Esophagus (tissue), 2 donors: ENCODE measurements at regions not wholly inside any gene's neighbourhood (a gene's known extent, or its start where the extent isn't known, plus 50 kb on each side); places are given as distances from the start of the nearest gene placed in this dataset.

Source experiments
- H3K27ac ChIP-seq, 2 donors: one replicate each; pipeline ENCODE4 v1.5.1; 2013; ENCODE audit warnings: low read depth in 2 of 2, mild to moderate bottlenecking in 2 of 2, inconsistent platforms in 1 of 2, low read length in 1 of 2, moderate library complexity in 1 of 2
- H3K27me3 ChIP-seq, 2 donors: one replicate each; pipeline ENCODE4 v1.6.1; 2013; ENCODE audit warnings: low read length in 2 of 2, control low read depth in 1 of 2, mild to moderate bottlenecking in 1 of 2; ENCODE audit not compliant: insufficient read depth in 2 of 2, control insufficient read depth in 1 of 2
- H3K36me3 ChIP-seq, 2 donors: one replicate each; pipeline ENCODE4 v1.6.1; 2013; ENCODE audit warnings: low read length in 1 of 2; ENCODE audit not compliant: control insufficient read depth in 2 of 2, insufficient read depth in 2 of 2
- H3K4me1 ChIP-seq, 2 donors: one replicate each; pipeline ENCODE4 v1.6.1; 2013; ENCODE audit warnings: low read length in 1 of 2; ENCODE audit not compliant: control insufficient read depth in 2 of 2, insufficient read depth in 2 of 2
- H3K4me3 ChIP-seq, 2 donors: one replicate each; pipeline ENCODE4 v1.5.1; 2013; ENCODE audit warnings: low read length in 2 of 2, mild to moderate bottlenecking in 2 of 2, low read depth in 1 of 2, moderate library complexity in 1 of 2
- H3K9me3 ChIP-seq, 2 donors: one replicate each; pipeline ENCODE4 v1.6.1; 2013; ENCODE audit warnings: mild to moderate bottlenecking in 2 of 2, low read depth in 1 of 2, low read length in 1 of 2, moderate library complexity in 1 of 2; ENCODE audit not compliant: control insufficient read depth in 2 of 2, insufficient read depth in 1 of 2
- WGBS, 2 donors: extraction: QIAGEN DNeasy Blood & Tissue Kit; methylation state at CpG; one replicate each; pipeline ENCODE4 v1.1.7; 2013; 5-methylcytosine and 5-hydroxymethylcytosine counted together
- donor health status: healthy with polysubstance abuse.
- donor health status: Bipolar disorder and iron deficiency.

DNA sequence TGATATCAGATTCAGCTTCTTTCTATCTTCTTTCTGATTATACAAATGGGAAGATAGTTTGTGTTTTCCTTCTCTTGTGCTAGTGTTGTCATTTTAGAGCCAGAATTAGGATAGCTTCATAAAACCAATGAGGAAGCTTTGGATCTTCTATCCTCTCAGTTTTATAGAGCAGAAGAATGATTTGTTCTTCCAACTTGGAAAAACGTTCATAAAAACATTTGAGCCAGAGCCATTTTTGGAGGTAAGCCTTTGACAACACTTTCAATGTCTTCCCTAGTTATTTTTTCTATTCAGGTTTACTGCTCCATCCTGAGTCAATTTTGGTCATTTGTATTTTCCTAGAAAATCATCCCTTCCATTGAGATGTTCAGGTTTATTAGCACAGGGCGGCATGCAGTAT lies 91.2 kb upstream of the MYOCD start:
- no peak overlapping the region for H3K4me3 ChIP-seq
- no peaks in the 10 kb centered on the region for H3K9me3 ChIP-seq
- no peaks in the 10 kb centered on the region for H3K4me1 ChIP-seq
- 53 to 67% methylated on average over 2 of the region's 2 CpGs for WGBS, 2 donors
- H3K27me3 ChIP-seq = no peaks in the 10 kb centered on the region
- no peak overlapping the region for H3K27ac ChIP-seq
- no peaks in the 10 kb centered on the region for H3K36me3 ChIP-seq

DNA sequence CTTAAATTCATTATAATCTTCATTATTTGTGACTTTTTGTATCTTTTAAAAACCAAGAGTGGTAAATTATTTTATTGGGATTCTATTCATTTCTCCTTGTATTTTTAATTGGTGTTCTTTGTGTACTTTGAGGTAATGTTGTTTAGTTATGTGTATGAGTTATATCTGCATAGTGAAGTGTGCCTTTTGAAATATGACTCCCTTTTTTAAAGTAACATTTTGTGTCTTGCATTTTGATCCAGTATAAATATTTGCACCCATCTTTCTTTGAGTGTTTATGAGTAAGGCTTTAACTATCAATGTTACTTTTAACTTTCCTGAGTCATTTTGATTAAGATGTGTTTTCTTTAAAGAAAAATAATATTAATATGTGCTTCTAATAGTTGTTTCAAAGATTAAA lies 90.0 kb upstream of the MYOCD start:
- H3K27ac ChIP-seq = no peak overlapping the region
- H3K9me3 ChIP-seq = peaks cover 0 to under 1% of the 10 kb centered on the region in 2 donors
- H3K4me3 ChIP-seq = no peak overlapping the region
- no peaks in the 10 kb centered on the region for H3K4me1 ChIP-seq
- no peaks in the 10 kb centered on the region for H3K36me3 ChIP-seq
- no peaks in the 10 kb centered on the region for H3K27me3 ChIP-seq

DNA sequence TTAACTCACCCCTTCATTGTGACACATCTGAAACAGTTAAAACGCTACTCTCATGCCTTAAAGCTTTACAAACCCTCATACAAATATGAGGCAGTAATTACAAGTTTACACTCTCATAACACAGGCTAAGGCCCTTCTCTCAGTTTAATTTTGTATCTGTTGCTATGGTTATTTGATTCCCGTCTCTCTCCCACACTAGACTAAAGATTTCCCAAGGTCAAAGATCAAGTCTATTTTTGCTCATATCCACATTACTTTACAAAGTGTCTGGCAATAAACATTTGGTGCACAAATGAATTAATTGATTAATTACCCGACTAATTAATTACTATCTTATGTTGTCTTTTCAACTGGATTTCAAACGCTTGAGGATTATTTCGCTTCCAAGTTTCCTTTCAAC lies 86.4 kb upstream of the MYOCD start:
- Histone ChIP-seq H3K27me3 (no peaks in the 10 kb centered on the region), H3K27ac (no peak overlapping the region), H3K4me1 (no peaks in the 10 kb centered on the region), H3K9me3 (peaks cover 0 to 2% of the 10 kb centered on the region in 2 donors), H3K36me3 (no peaks in the 10 kb centered on the region), H3K4me3 (no peak overlapping the region)
- 47 to 49% methylated on average over 5 of the region's 5 CpGs for WGBS, 2 donors

DNA sequence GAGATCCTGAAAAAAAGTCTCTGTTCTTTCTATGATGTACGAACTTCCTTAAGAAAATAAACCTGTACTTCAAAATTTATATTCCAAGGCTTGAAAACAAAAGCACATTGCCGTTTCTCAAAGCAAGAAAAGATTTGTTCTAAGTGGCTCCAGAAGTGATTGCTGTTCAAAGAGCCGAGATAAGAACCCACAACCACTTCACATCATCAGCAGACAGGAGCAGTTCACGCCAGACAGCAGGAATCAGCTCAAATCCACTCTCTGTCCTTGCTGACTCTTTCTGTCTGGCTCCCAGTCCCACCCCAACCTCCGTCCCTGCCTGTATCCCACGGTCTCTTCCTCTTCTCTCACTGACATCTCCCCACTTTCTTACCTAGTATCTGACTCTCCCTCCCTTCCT lies 85.0 kb upstream of the MYOCD start:
- Histone ChIP-seq H3K27ac (no peak overlapping the region), H3K4me3 (no peak overlapping the region), H3K4me1 (no peaks in the 10 kb centered on the region), H3K27me3 (no peaks in the 10 kb centered on the region), H3K36me3 (no peaks in the 10 kb centered on the region), H3K9me3 (peaks cover 0 to 2% of the 10 kb centered on the region in 2 donors)
- 45 to 54% methylated on average over 6 of the region's 6 CpGs for WGBS, 2 donors

DNA sequence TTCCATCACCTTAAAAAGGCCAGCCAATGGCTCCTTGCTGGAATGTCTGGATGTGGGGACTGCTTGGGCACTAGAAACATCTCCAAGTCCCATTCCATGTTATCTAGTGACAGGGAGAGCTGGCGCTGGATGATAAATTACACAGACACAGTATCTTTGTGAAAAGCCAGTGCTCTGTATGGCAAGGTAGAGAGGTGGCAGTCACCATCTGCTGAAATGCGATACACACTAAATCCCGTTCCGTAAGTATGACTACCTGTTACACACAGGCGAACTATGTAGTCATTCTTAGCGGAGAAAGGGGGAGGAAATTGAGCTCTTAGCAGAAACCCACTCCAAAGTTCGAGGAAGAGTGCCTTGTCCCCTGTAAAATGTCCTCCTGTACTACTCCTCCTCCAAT lies 81.0 kb upstream of the MYOCD start:
- H3K4me1 ChIP-seq = no peaks in the 10 kb centered on the region
- peaks cover 0 to 2% of the 10 kb centered on the region in 2 donors for H3K9me3 ChIP-seq
- no peaks in the 10 kb centered on the region for H3K36me3 ChIP-seq
- H3K27ac ChIP-seq = no peak overlapping the region
- no peak overlapping the region for H3K4me3 ChIP-seq
- 79 to 81% methylated on average over 7 of the region's 7 CpGs for WGBS, 2 donors
- H3K27me3 ChIP-seq = no peaks in the 10 kb centered on the region

DNA sequence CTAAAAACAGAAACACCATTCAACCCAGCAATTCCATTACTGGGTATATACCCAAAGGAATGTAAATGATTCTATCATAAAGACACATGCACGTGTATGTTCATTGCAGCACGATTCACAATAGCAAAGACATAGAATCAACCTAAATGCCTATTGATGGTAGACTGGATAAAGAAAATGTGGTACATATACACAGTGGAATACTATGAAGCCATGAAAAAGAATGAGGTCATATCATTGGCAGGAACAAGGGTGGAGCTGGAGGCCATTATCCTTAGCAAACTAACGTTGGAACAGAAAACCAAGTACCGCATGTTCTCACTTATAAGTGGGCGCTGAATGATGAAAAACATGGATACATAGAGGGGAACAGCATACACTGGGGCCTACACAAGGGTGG lies 77.2 kb upstream of the MYOCD start:
- H3K36me3 ChIP-seq = no peaks in the 10 kb centered on the region
- H3K4me3 ChIP-seq = no peak overlapping the region
- 92 to 95% methylated on average over 5 of the region's 5 CpGs for WGBS, 2 donors

GRCh38 chr17:12590417-12590816 lies 75.3 kb upstream of the MYOCD start:
- H3K27me3 ChIP-seq = no peaks in the 10 kb centered on the region
- H3K27ac ChIP-seq = no peak overlapping the region
- no peaks in the 10 kb centered on the region for H3K4me1 ChIP-seq
- H3K4me3 ChIP-seq = no peak overlapping the region
- WGBS, 2 donors = 88 to 89% methylated on average over 10 of the region's 10 CpGs
- no peaks in the 10 kb centered on the region for H3K9me3 ChIP-seq
- H3K36me3 ChIP-seq = no peaks in the 10 kb centered on the region

More for the DNA sequence above, 77.2 kb upstream of the MYOCD start:
- H3K9me3 ChIP-seq = no peaks in the 10 kb centered on the region
- H3K4me1 ChIP-seq = no peaks in the 10 kb centered on the region
- no peak overlapping the region for H3K27ac ChIP-seq
- no peaks in the 10 kb centered on the region for H3K27me3 ChIP-seq

DNA sequence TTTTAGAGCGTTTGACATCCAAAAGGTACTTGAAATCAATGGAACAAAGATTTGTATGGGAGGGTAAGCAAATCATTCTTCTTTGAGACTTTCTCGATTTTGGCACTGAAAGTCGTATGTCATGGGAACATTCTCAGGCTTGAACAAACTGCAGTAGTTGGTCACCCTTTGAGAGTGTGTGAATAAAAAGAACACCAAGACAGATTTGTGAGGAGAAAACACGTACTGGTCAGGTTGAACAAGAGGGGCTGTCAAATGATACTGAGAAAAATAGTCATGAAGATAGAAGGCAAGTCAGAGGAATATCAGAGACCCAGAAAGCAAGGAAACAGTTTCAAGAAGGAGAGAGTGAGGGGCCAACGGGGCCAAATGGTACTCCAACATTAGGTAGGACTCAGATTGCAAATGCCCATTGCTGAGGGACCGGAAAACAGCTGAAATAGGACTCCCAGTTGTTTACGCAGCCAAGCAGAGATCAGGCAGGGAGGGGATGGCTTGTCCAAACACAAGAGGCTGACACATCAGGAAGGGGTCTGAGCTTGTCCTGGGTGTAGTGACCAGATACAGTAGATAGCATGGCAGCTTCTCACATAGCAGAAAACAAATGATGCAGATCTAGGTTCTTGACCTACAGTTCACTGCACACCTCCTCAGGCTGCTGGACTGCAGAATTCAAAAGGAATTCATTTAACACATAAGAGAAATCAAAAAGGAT lies 74.5 kb upstream of the MYOCD start:
- no peaks in the 10 kb centered on the region for H3K36me3 ChIP-seq
- WGBS, 2 donors = 59 to 65% methylated on average over 7 of the region's 7 CpGs
- H3K4me3 ChIP-seq = no peak overlapping the region
- H3K27me3 ChIP-seq = no peaks in the 10 kb centered on the region
- no peaks in the 10 kb centered on the region for H3K4me1 ChIP-seq
- no peaks in the 10 kb centered on the region for H3K9me3 ChIP-seq
- H3K27ac ChIP-seq = no peak overlapping the region

DNA sequence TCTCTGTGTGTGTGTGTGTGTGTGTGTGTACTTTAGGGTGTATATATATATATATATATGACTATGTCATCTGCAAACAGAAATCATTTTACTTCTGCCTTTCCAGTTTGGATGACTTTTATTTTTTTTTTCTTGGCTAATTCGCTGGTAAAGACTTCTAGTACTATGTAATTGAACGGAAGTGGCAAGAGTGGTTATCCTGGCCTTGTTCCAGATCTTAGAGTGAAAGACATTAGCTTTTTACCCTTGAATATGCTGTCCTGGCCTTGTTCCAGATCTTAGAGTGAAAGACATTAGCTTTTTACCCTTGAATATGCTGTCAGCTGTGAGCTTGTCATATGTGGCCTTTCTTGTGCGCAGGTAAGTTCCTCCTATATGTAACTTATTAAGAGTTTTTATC lies 72.7 kb upstream of the MYOCD start:
- Histone ChIP-seq H3K27me3 (no peaks in the 10 kb centered on the region), H3K27ac (no peak overlapping the region), H3K9me3 (no peaks in the 10 kb centered on the region), H3K4me3 (no peak overlapping the region), H3K4me1 (no peaks in the 10 kb centered on the region), H3K36me3 (no peaks in the 10 kb centered on the region)
- WGBS, 2 donors = 45 to 47% methylated on average over 3 of the region's 3 CpGs

DNA sequence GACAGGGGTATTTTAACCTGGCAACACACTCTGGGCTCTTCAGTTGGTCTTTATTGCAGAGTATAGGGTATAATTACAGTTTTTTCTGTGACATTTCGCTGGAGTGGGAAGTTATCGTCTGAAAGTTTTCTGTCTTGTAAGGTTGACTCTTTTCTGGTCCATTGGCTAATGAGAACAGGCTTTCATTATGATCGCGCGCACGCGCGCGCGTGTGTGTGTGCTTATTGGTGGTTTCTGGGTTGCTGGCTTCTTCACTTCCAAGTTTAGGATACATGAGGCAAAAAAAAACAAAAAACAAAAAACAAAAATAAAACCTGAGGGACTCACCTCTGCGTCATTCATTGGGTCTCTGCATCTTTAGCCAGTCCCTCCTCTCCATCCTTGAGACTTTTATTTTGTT lies 68.7 kb upstream of the MYOCD start:
- no peaks in the 10 kb centered on the region for H3K9me3 ChIP-seq
- H3K4me3 ChIP-seq = no peak overlapping the region
- no peaks in the 10 kb centered on the region for H3K36me3 ChIP-seq
- H3K27ac ChIP-seq = no peak overlapping the region
- no peaks in the 10 kb centered on the region for H3K4me1 ChIP-seq
- WGBS, 2 donors = 97% methylated on average over 11 of the region's 11 CpGs
- H3K27me3 ChIP-seq = no peaks in the 10 kb centered on the region
